Endodermal cell (in vitro differentiated cells): ENCODE measurements at regions not wholly inside any gene's neighbourhood (a gene's known extent, or its start where the extent isn't known, plus 50 kb on each side); places are given as distances from the start of the nearest gene placed in this dataset.

ENCODE experiments used
- DNase-seq: peaks from one replicate; pipeline ENCODE4 v3.0.0-alpha.2; 2017
- H3K27ac ChIP-seq: 2 replicates; pipeline ENCODE4 v1.5.1; 2013; ENCODE audit warnings: mild to moderate bottlenecking, low read depth, low read length, moderate library complexity
- H3K27me3 ChIP-seq: 2 replicates; pipeline ENCODE4 v1.6.1; 2013; ENCODE audit warnings: mild to moderate bottlenecking, low read length, moderate library complexity; ENCODE audit not compliant: insufficient read depth, control insufficient read depth, poor library complexity, severe bottlenecking
- H3K36me3 ChIP-seq: 2 replicates; pipeline ENCODE4 v1.7.0; 2013; ENCODE audit warnings: mild to moderate bottlenecking, low read length, moderate library complexity; ENCODE audit not compliant: control insufficient read depth, insufficient read depth
- H3K4me1 ChIP-seq: one replicate; pipeline ENCODE4 v1.7.0; 2013; ENCODE audit warnings: low read length; ENCODE audit not compliant: control insufficient read depth, insufficient read depth
- H3K4me3 ChIP-seq: 2 replicates; pipeline ENCODE4 v1.5.1; 2013; ENCODE audit warnings: mild to moderate bottlenecking, low read length, moderate library complexity
- H3K9ac ChIP-seq: 2 replicates; pipeline ENCODE4 v1.6.1; 2013; ENCODE audit warnings: mild to moderate bottlenecking, low read length, moderate library complexity; ENCODE audit not compliant: poor library complexity, severe bottlenecking; ENCODE audit errors: extremely low read depth
- H3K9me3 ChIP-seq: 2 replicates; pipeline ENCODE4 v1.6.1; 2013; ENCODE audit warnings: mild to moderate bottlenecking, low read length, moderate library complexity; ENCODE audit not compliant: control insufficient read depth
- H3K27ac Mint-ChIP-seq: 2 replicates; pipeline ENCODE4 v1.8.0; 2020; ENCODE audit warnings: mixed read lengths
- H3K27me3 Mint-ChIP-seq: 2 replicates; pipeline ENCODE4 v1.8.0; 2021; ENCODE audit warnings: mild to moderate bottlenecking, mixed read lengths; ENCODE audit not compliant: insufficient read depth
- H3K36me3 Mint-ChIP-seq: 2 replicates; pipeline ENCODE4 v1.8.0; 2020; ENCODE audit warnings: low read depth, mixed read lengths
- H3K4me1 Mint-ChIP-seq: 2 replicates; pipeline ENCODE4 v1.8.0; 2020; ENCODE audit warnings: mixed read lengths
- H3K4me3 Mint-ChIP-seq: 2 replicates; pipeline ENCODE4 v1.8.0; 2020; ENCODE audit warnings: mild to moderate bottlenecking, moderate library complexity, mixed read lengths
- H3K9me3 Mint-ChIP-seq: 2 replicates; pipeline ENCODE4 v1.8.0; 2020; ENCODE audit warnings: mild to moderate bottlenecking, mixed read lengths
- CTCF ChIP-seq: fragments of 200-600 bp; sonication (generic); conservative IDR thresholded peaks from 2 replicates; pipeline ENCODE4 v1.5.0; 2021; ENCODE audit warnings: antibody characterized with exemption, mild to moderate bottlenecking
- WGBS, 2 experiments: methylation state at CpG; one replicate each; pipeline versions ENCODE4 v1.1.5 to v1.1.7; 2013; ENCODE audit warnings: missing lambda C conversion rate in 2 of 2, mixed read lengths in 1 of 2; ENCODE audit not compliant: insufficient coverage in 1 of 2, insufficient read length in 1 of 2; 5-methylcytosine and 5-hydroxymethylcytosine counted together

- Mint-ChIP-seq H3K4me3 (no peak overlapping the region), H3K36me3 (peaks cover 4% of the 10 kb centered on the region), H3K4me1 (peaks cover 2% of the 10 kb centered on the region), H3K27me3 (no peaks in the 10 kb centered on the region), H3K27ac (no peak overlapping the region), H3K9me3 (peaks cover 29% of the 10 kb centered on the region)
- Histone ChIP-seq H3K4me3 (no peak overlapping the region), H3K9ac (no peak overlapping the region), H3K9me3 (peaks cover 35% of the 10 kb centered on the region), H3K27me3 (no peaks in the 10 kb centered on the region), H3K36me3 (no peaks in the 10 kb centered on the region), H3K27ac (no peak overlapping the region), H3K4me1 (peaks cover 2% of the 10 kb centered on the region)
- no peak for TF ChIP-seq CTCF
- no peak for DNase-seq
Measured at GRCh38 chr2:144988591-144988990, 468.7 kb upstream of the ZEB2 start.

- TF ChIP-seq CTCF: no peak
- 92 to 100% methylated on average over 2 of the region's 2 CpGs for WGBS, 2 experiments
Measured at GRCh38 chr2:144986691-144987090, 466.8 kb upstream of the ZEB2 start.

GRCh38 chr2:144984038-144984437 lies 464.1 kb upstream of the ZEB2 start:
- no peak overlapping the region for H3K27ac Mint-ChIP-seq
- TF ChIP-seq CTCF: no peak
- WGBS, 2 experiments: 92 to 100% methylated on average over 1 of the region's 1 CpG

More at GRCh38 chr2:144986691-144987090, 466.8 kb upstream of the ZEB2 start:
- H3K4me1 ChIP-seq: peaks cover 2% of the 10 kb centered on the region
- Mint-ChIP-seq H3K36me3 (peaks cover 4% of the 10 kb centered on the region), H3K4me3 (no peak overlapping the region), H3K27me3 (no peaks in the 10 kb centered on the region), H3K4me1 (peaks cover 2% of the 10 kb centered on the region), H3K27ac (no peak overlapping the region), H3K9me3 (peaks cover 29% of the 10 kb centered on the region)
- DNase-seq: no peak
- H3K27me3 ChIP-seq: no peaks in the 10 kb centered on the region
- H3K9me3 ChIP-seq: peaks cover 34% of the 10 kb centered on the region
- no peak overlapping the region for H3K27ac ChIP-seq
- no peak overlapping the region for H3K4me3 ChIP-seq
- no peaks in the 10 kb centered on the region for H3K36me3 ChIP-seq
- no peak overlapping the region for H3K9ac ChIP-seq

More at GRCh38 chr2:144984038-144984437, 464.1 kb upstream of the ZEB2 start:
- H3K27ac ChIP-seq: no peak overlapping the region
- H3K9me3 ChIP-seq: peaks cover 27% of the 10 kb centered on the region
- no peak overlapping the region for H3K4me3 ChIP-seq
- H3K9me3 Mint-ChIP-seq: peaks cover 23% of the 10 kb centered on the region
- H3K27me3 ChIP-seq: no peaks in the 10 kb centered on the region
- no peak overlapping the region for H3K4me3 Mint-ChIP-seq
- no peak for DNase-seq
- H3K9ac ChIP-seq: no peak overlapping the region
- no peaks in the 10 kb centered on the region for H3K4me1 ChIP-seq
- no peaks in the 10 kb centered on the region for H3K4me1 Mint-ChIP-seq
- no peaks in the 10 kb centered on the region for H3K36me3 ChIP-seq
- peaks cover 4% of the 10 kb centered on the region for H3K36me3 Mint-ChIP-seq
- no peaks in the 10 kb centered on the region for H3K27me3 Mint-ChIP-seq
